ENCODE measurements at regions not wholly inside any gene's neighbourhood (a gene's known extent, or its start where the extent isn't known, plus 50 kb on each side); places are given as distances from the start of the nearest gene placed in this dataset.

- H3K27ac ChIP-seq: no peak overlapping the region
- in situ Hi-C loops (cut with HindIII; ENCODE audit: low pct_ligation_motif_present, low sequenced_read_pairs): no loop called here
- H3K27me3 ChIP-seq (replicated peaks): no peaks in the 10 kb centered on the region
- DNase-seq: no peak
- H3K36me3 ChIP-seq (replicated peaks): no peaks in the 10 kb centered on the region
- no peak overlapping the region for H3K4me3 ChIP-seq (ENCODE audit: low read depth, low read length)
- no peak for TF ChIP-seq CTCF (IDR thresholded peaks at IDR 0.05; ENCODE audit: low read depth, low read length, missing control alignments)
These were observed 217.4 kb upstream of the KRR1 start for GRCh38 chr12:75728826-75729225.

GRCh38 chr12:75727577-75727976 is 216.2 kb upstream of the KRR1 start:
- Histone ChIP-seq H3K4me3 (ENCODE audit: low read depth, low read length) (no peak overlapping the region), H3K27me3 (replicated peaks) (no peaks in the 10 kb centered on the region), H3K27ac (no peak overlapping the region), H3K36me3 (replicated peaks) (no peaks in the 10 kb centered on the region)
- DNase-seq: no peak
- no peak for TF ChIP-seq CTCF (IDR thresholded peaks at IDR 0.05; ENCODE audit: low read depth, low read length, missing control alignments)
- in situ Hi-C loops (cut with HindIII; ENCODE audit: low pct_ligation_motif_present, low sequenced_read_pairs): no loop called here

GRCh38 chr12:75725521-75726111 is 214.2 kb upstream of the KRR1 start:
- H3K36me3 ChIP-seq (replicated peaks): no peaks in the 10 kb centered on the region
- in situ Hi-C loops (cut with HindIII; ENCODE audit: low pct_ligation_motif_present, low sequenced_read_pairs): no loop called here
- DNase-seq: peak; percentile 76
- no peaks in the 10 kb centered on the region for H3K27me3 ChIP-seq (replicated peaks)
- H3K4me3 ChIP-seq (ENCODE audit: low read depth, low read length): no peak overlapping the region
- TF ChIP-seq CTCF (IDR thresholded peaks at IDR 0.05; ENCODE audit: low read depth, low read length, missing control alignments): peak; percentile 41
- peak overlapping the region; percentile 79 for H3K27ac ChIP-seq

GRCh38 chr12:75724928-75725312 is 213.5 kb upstream of the KRR1 start:
- Histone ChIP-seq H3K4me3 (ENCODE audit: low read depth, low read length) (no peak overlapping the region), H3K36me3 (replicated peaks) (no peaks in the 10 kb centered on the region), H3K27ac (peak overlapping the region; percentile 79), H3K27me3 (replicated peaks) (no peaks in the 10 kb centered on the region)
- peak; percentile 83 for DNase-seq
- in situ Hi-C loops (cut with HindIII; ENCODE audit: low pct_ligation_motif_present, low sequenced_read_pairs): no loop called here
- no peak for TF ChIP-seq CTCF (IDR thresholded peaks at IDR 0.05; ENCODE audit: low read depth, low read length, missing control alignments)

GRCh38 chr12:75724307-75724927 is 213.0 kb upstream of the KRR1 start:
- Histone ChIP-seq H3K36me3 (replicated peaks) (no peaks in the 10 kb centered on the region), H3K4me3 (ENCODE audit: low read depth, low read length) (no peak overlapping the region), H3K27ac (peak overlapping the region; percentile 79), H3K27me3 (replicated peaks) (no peaks in the 10 kb centered on the region)
- in situ Hi-C loops (cut with HindIII; ENCODE audit: low pct_ligation_motif_present, low sequenced_read_pairs): no loop called here
- TF ChIP-seq CTCF (IDR thresholded peaks at IDR 0.05; ENCODE audit: low read depth, low read length, missing control alignments): no peak
- no peak for DNase-seq
